ENCODE measurements at regions not wholly inside any gene's neighbourhood (a gene's known extent, or its start where the extent isn't known, plus 50 kb on each side); places are given as distances from the start of the nearest gene placed in this dataset.
"Not testable (repeated sequence)": the region's sequence is repeated elsewhere in the genome, so short reads cannot be mapped to it uniquely, and the experiment has no call there.

- no peak overlapping the region for H3K4me3 Mint-ChIP-seq (ENCODE audit: unreplicated experiment)
- H3K27ac Mint-ChIP-seq (ENCODE audit: unreplicated experiment), result no peak overlapping the region
- no peaks in the 10 kb centered on the region for H3K4me1 Mint-ChIP-seq (ENCODE audit: unreplicated experiment)
- no peaks in the 10 kb centered on the region for H3K36me3 Mint-ChIP-seq (ENCODE audit: unreplicated experiment)
- H3K27me3 Mint-ChIP-seq (ENCODE audit: unreplicated experiment), result no peaks in the 10 kb centered on the region
- no peak for DNase-seq (ENCODE audit: extremely low spot score, unreplicated experiment)
- no peaks in the 10 kb centered on the region for H3K9me3 Mint-ChIP-seq (ENCODE audit: unreplicated experiment)
- TF ChIP-seq, protein P1, sequence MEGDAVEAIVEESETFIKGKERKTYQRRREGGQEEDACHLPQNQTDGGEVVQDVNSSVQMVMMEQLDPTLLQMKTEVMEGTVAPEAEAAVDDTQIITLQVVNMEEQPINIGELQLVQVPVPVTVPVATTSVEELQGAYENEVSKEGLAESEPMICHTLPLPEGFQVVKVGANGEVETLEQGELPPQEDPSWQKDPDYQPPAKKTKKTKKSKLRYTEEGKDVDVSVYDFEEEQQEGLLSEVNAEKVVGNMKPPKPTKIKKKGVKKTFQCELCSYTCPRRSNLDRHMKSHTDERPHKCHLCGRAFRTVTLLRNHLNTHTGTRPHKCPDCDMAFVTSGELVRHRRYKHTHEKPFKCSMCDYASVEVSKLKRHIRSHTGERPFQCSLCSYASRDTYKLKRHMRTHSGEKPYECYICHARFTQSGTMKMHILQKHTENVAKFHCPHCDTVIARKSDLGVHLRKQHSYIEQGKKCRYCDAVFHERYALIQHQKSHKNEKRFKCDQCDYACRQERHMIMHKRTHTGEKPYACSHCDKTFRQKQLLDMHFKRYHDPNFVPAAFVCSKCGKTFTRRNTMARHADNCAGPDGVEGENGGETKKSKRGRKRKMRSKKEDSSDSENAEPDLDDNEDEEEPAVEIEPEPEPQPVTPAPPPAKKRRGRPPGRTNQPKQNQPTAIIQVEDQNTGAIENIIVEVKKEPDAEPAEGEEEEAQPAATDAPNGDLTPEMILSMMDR (IDR thresholded peaks at IDR 0.05), result no peak
Measured at GRCh38 chr3:74390121-74390877, 224.2 kb downstream of the CNTN3 start.

DNA sequence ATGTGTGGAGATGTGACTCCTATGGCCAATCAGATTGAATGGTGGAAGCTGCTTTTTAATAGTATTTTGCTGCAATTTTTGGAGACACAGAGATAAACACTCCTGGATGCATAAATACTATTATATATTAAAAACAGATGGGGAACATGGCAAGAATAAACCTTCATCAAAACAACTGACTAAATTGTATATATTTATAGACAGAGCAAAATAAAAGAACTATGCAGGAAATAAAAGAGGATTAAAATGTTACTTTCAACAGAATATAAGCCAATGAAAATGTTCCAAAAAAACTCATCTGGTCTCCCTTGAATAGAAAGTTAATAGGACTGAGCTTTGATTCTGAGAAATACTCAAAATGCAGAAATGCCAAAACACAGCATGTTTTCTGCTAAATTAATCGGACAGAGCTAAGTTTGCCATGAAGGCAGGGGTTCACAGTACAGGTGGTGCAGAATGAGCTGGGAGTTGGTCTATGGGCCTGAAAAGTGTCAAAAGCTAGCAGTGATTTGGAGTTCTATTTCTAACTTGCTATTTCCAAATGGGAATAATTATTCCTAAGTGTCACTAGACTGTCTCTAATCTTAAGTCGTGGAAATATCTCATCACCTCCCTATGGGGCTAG is 227.2 kb downstream of the CNTN3 start:
- no peak overlapping the region for H3K4me3 Mint-ChIP-seq (ENCODE audit: unreplicated experiment)
- TF ChIP-seq, protein P1 (IDR thresholded peaks at IDR 0.05), result no peak
- no peak for DNase-seq (ENCODE audit: extremely low spot score, unreplicated experiment)
- no peaks in the 10 kb centered on the region for H3K27me3 Mint-ChIP-seq (ENCODE audit: unreplicated experiment)
- no peaks in the 10 kb centered on the region for H3K9me3 Mint-ChIP-seq (ENCODE audit: unreplicated experiment)
- no peaks in the 10 kb centered on the region for H3K36me3 Mint-ChIP-seq (ENCODE audit: unreplicated experiment)
- H3K27ac Mint-ChIP-seq (ENCODE audit: unreplicated experiment), result no peak overlapping the region
- no peaks in the 10 kb centered on the region for H3K4me1 Mint-ChIP-seq (ENCODE audit: unreplicated experiment)

DNA sequence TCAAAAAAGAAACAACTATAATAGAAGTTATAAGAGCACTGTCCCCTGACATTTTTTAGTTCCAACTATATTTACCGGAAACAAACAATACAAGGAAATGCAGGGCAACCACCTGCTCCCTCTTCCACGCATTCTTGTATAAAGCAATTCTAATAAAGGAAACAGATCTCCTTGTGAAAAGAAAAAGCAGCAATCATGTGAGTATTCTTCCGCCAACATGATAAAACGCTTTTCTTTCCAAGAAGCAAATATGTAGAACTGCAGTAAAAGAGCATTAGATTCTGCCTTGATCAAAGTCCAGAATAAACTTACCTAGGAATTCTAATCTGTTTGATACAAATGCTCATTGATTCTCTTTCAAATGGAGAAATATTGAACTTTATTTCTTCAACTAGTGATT is 230.3 kb downstream of the CNTN3 start:
- TF ChIP-seq, protein P1 (IDR thresholded peaks at IDR 0.05), result no peak
- Mint-ChIP-seq H3K9me3 (ENCODE audit: unreplicated experiment) (no peaks in the 10 kb centered on the region), H3K27ac (ENCODE audit: unreplicated experiment) (no peak overlapping the region)

DNA sequence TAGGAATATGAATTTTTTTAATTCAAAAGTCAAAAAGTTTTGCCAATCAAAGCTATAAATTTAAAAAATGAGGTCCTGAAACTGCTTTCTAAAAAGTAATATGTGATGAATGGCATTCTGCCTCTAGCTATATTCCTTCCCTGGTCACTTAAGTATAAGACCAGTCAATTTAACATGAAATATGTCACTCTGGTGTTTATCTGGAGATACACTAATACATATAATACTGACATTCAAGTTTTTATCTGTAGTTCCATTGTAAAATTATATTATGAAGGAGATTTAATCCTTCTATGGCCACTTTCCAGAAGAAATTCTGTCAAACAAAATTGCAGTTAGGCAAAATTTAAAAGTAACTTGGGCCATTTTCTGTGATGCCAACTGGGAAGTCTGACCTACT is 236.8 kb downstream of the CNTN3 start:
- no peak overlapping the region for H3K4me3 Mint-ChIP-seq (ENCODE audit: unreplicated experiment)
- TF ChIP-seq, protein P1 (IDR thresholded peaks at IDR 0.05), result no peak
- no peaks in the 10 kb centered on the region for H3K27me3 Mint-ChIP-seq (ENCODE audit: unreplicated experiment)
- H3K36me3 Mint-ChIP-seq (ENCODE audit: unreplicated experiment), result no peaks in the 10 kb centered on the region
- DNase-seq (ENCODE audit: extremely low spot score, unreplicated experiment), result no peak
- no peaks in the 10 kb centered on the region for H3K9me3 Mint-ChIP-seq (ENCODE audit: unreplicated experiment)
- no peak overlapping the region for H3K27ac Mint-ChIP-seq (ENCODE audit: unreplicated experiment)
- no peaks in the 10 kb centered on the region for H3K4me1 Mint-ChIP-seq (ENCODE audit: unreplicated experiment)

More for the DNA sequence above, 230.3 kb downstream of the CNTN3 start:
- no peaks in the 10 kb centered on the region for H3K4me1 Mint-ChIP-seq (ENCODE audit: unreplicated experiment)
- no peak overlapping the region for H3K4me3 Mint-ChIP-seq (ENCODE audit: unreplicated experiment)
- DNase-seq (ENCODE audit: extremely low spot score, unreplicated experiment), result no peak
- no peaks in the 10 kb centered on the region for H3K36me3 Mint-ChIP-seq (ENCODE audit: unreplicated experiment)
- no peaks in the 10 kb centered on the region for H3K27me3 Mint-ChIP-seq (ENCODE audit: unreplicated experiment)

GRCh38 chr3:74376323-74376722 is 238.1 kb downstream of the CNTN3 start:
- not testable (repeated sequence) for H3K27me3 Mint-ChIP-seq (ENCODE audit: unreplicated experiment); H3K9me3 Mint-ChIP-seq (ENCODE audit: unreplicated experiment); DNase-seq (ENCODE audit: extremely low spot score, unreplicated experiment); H3K4me1 Mint-ChIP-seq (ENCODE audit: unreplicated experiment); H3K4me3 Mint-ChIP-seq (ENCODE audit: unreplicated experiment); H3K36me3 Mint-ChIP-seq (ENCODE audit: unreplicated experiment); H3K27ac Mint-ChIP-seq (ENCODE audit: unreplicated experiment)
- TF ChIP-seq, protein P1 (IDR thresholded peaks at IDR 0.05), result peak; percentile 27

All from osteocyte (in vitro differentiated cells).